Calu3 (cell line): ENCODE measurements at regions not wholly inside any gene's neighbourhood (a gene's known extent, or its start where the extent isn't known, plus 50 kb on each side); places are given as distances from the start of the nearest gene placed in this dataset.

Experiments used
- BruUV-seq: library from RNA; stranded (reverse); fragments of 400-500 nt; replicated peaks from 2 replicates; lab custom pipeline; 2021; lab: Mats Ljungman, UMichigan
- CTCF ChIA-PET: fragments of 300-600 bp; sonication (Branson Sonifier 250); formaldehyde crosslinking; loops from one replicate; lab custom pipeline; 2022; ENCODE audit warnings: antibody characterized with exemption; lab: Charles Lee
- DNase-seq: peaks from one replicate; pipeline ENCODE4 v3.0.0; 2022
- H3K27ac Mint-ChIP-seq: one replicate; pipeline ENCODE4 v1.8.0; 2022; ENCODE audit warnings: mixed read lengths; ENCODE audit not compliant: unreplicated experiment
- H3K27me3 Mint-ChIP-seq: one replicate; pipeline ENCODE4 v1.8.0; 2022; ENCODE audit warnings: mixed read lengths; ENCODE audit not compliant: unreplicated experiment
- H3K36me3 Mint-ChIP-seq: one replicate; pipeline ENCODE4 v1.8.0; 2022; ENCODE audit warnings: mild to moderate bottlenecking, moderate library complexity, mixed read lengths; ENCODE audit not compliant: insufficient read depth, unreplicated experiment
- H3K4me1 Mint-ChIP-seq: one replicate; pipeline ENCODE4 v1.8.0; 2022; ENCODE audit warnings: mild to moderate bottlenecking, low read depth, mixed read lengths; ENCODE audit not compliant: unreplicated experiment
- H3K4me3 Mint-ChIP-seq: one replicate; pipeline ENCODE4 v1.8.0; 2022; ENCODE audit warnings: mild to moderate bottlenecking, low read depth, moderate library complexity, mixed read lengths; ENCODE audit not compliant: unreplicated experiment
- H3K9me3 Mint-ChIP-seq: one replicate; pipeline ENCODE4 v1.8.0; 2022; ENCODE audit warnings: low read depth, mixed read lengths; ENCODE audit not compliant: unreplicated experiment
- CTCF ChIP-seq: fragments of 200-600 bp; IDR thresholded peaks from one replicate; pipeline ENCODE4 v1.8.0; 2022; ENCODE audit warnings: antibody characterized with exemption; ENCODE audit not compliant: unreplicated experiment
- intact Hi-C: fragments of 100-400 bp; cut with micrococcal nuclease; formaldehyde crosslinking; loops from one replicate; pipeline ENCODE4 v1.10.0; 2022; ENCODE audit not compliant: unreplicated experiment

GRCh38 chr5:130706696-130707095 is 458.4 kb downstream of the HINT1 start:
- Mint-ChIP-seq H3K36me3 (no peaks in the 10 kb centered on the region), H3K27me3 (no peaks in the 10 kb centered on the region), H3K27ac (no peak overlapping the region), H3K4me3 (no peak overlapping the region), H3K4me1 (peaks cover 36% of the 10 kb centered on the region), H3K9me3 (no peaks in the 10 kb centered on the region)
- no peak for DNase-seq
- intact Hi-C loops = no loop called here
- BruUV-seq = no TSS peak
- TF ChIP-seq CTCF = no peak
- CTCF ChIA-PET = interaction anchor here (0.7 kb wide), 1 partner anchor 123 kb away, joined by 3 read pairs; no protein-coding TSS in a partner anchor

DNA sequence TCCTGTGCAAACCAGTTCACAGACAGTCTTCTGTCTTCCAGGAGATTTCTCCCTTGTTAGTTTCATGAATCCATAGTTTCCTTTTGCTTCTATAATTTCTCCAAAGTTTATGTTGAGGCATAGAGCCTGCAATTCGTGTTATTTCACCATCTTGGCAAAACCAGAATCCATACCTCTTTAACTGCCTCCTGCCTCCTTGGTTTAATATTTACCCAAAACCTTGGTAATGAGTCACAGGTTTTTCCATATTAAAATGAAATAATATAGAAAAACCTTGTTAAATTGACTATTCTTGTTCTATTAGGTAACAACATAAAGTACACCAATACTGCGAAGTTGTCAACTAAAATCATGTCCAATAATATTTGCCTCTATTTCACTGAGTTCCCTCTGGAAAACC is 459.7 kb downstream of the HINT1 start:
- TF ChIP-seq CTCF = no peak
- Mint-ChIP-seq H3K36me3 (no peaks in the 10 kb centered on the region), H3K27me3 (no peaks in the 10 kb centered on the region), H3K4me3 (no peak overlapping the region), H3K4me1 (peaks cover 23% of the 10 kb centered on the region), H3K9me3 (no peaks in the 10 kb centered on the region), H3K27ac (peak overlapping the region; percentile 65)
- intact Hi-C loops = no loop called here
- CTCF ChIA-PET = no interaction called here
- no peak for DNase-seq
- no TSS peak for BruUV-seq

- no peaks in the 10 kb centered on the region for H3K9me3 Mint-ChIP-seq
- BruUV-seq = no TSS peak
- CTCF ChIA-PET = no interaction called here
- no peaks in the 10 kb centered on the region for H3K27me3 Mint-ChIP-seq
- H3K4me3 Mint-ChIP-seq = no peak overlapping the region
- H3K4me1 Mint-ChIP-seq = no peaks in the 10 kb centered on the region
- DNase-seq = no peak
- H3K27ac Mint-ChIP-seq = no peak overlapping the region
- TF ChIP-seq CTCF = no peak
- intact Hi-C loops = no loop called here
- H3K36me3 Mint-ChIP-seq = no peaks in the 10 kb centered on the region
These were observed 471.5 kb downstream of the HINT1 start for GRCh38 chr5:130693509-130693908.

- DNase-seq = no peak
- no peaks in the 10 kb centered on the region for H3K9me3 Mint-ChIP-seq
- no peak overlapping the region for H3K27ac Mint-ChIP-seq
- intact Hi-C loops = no loop called here
- CTCF ChIA-PET = no interaction called here
- no peaks in the 10 kb centered on the region for H3K27me3 Mint-ChIP-seq
- no peak overlapping the region for H3K4me3 Mint-ChIP-seq
- BruUV-seq = no TSS peak
- no peaks in the 10 kb centered on the region for H3K4me1 Mint-ChIP-seq
- TF ChIP-seq CTCF = no peak
- H3K36me3 Mint-ChIP-seq = no peaks in the 10 kb centered on the region
These were observed 472.3 kb downstream of the HINT1 start for GRCh38 chr5:130692770-130693169.
